ENCODE measurements at regions not wholly inside any gene's neighbourhood (a gene's known extent, or its start where the extent isn't known, plus 50 kb on each side); places are given as distances from the start of the nearest gene placed in this dataset.

GRCh38 chr9:79173932-79174331 lies 397.8 kb upstream of the TLE4 start:
- DNase-seq = no peak

GRCh38 chr9:79176014-79176697 lies 395.6 kb upstream of the TLE4 start:
- DNase-seq = no peak

- DNase-seq = no peak
Measured at GRCh38 chr9:79184831-79185230, 386.9 kb upstream of the TLE4 start.

GRCh38 chr9:79185866-79186265 lies 385.9 kb upstream of the TLE4 start:
- DNase-seq = no peak

- DNase-seq = no peak
Measured at GRCh38 chr9:79189511-79189924, 382.2 kb upstream of the TLE4 start.

GRCh38 chr9:79193001-79193400 lies 378.8 kb upstream of the TLE4 start:
- DNase-seq = no peak

GRCh38 chr9:79193501-79194223 lies 378.1 kb upstream of the TLE4 start:
- DNase-seq = no peak

- no peak for DNase-seq
Measured at GRCh38 chr9:79195879-79196278, 375.9 kb upstream of the TLE4 start.

GRCh38 chr9:79196606-79197005 lies 375.2 kb upstream of the TLE4 start:
- no peak for DNase-seq

- no peak for DNase-seq
Measured at GRCh38 chr9:79200336-79200735, 371.4 kb upstream of the TLE4 start.

- no peak for DNase-seq
Measured at GRCh38 chr9:79201636-79202035, 370.1 kb upstream of the TLE4 start.

- no peak for DNase-seq
Measured at GRCh38 chr9:79208791-79209396, 362.9 kb upstream of the TLE4 start.

GRCh38 chr9:79210541-79211243 lies 361.1 kb upstream of the TLE4 start:
- no peak for DNase-seq

GRCh38 chr9:79213417-79214125 lies 358.2 kb upstream of the TLE4 start:
- DNase-seq = no peak

- DNase-seq = no peak
Measured at GRCh38 chr9:79215821-79216220, 355.9 kb upstream of the TLE4 start.

- DNase-seq = no peak
Measured at GRCh38 chr9:79220251-79220650, 351.5 kb upstream of the TLE4 start.

- no peak for DNase-seq
Measured at GRCh38 chr9:79220666-79221065, 351.1 kb upstream of the TLE4 start.

GRCh38 chr9:79221084-79221483 lies 350.7 kb upstream of the TLE4 start:
- DNase-seq = no peak

- DNase-seq = no peak
Measured at GRCh38 chr9:79222483-79222882, 349.3 kb upstream of the TLE4 start.

- DNase-seq = no peak
Measured at GRCh38 chr9:79224672-79225433, 346.9 kb upstream of the TLE4 start.

- no peak for DNase-seq
Measured at GRCh38 chr9:79233542-79233941, 338.2 kb upstream of the TLE4 start.

- no peak for DNase-seq
Measured at GRCh38 chr9:79236466-79236865, 335.3 kb upstream of the TLE4 start.
